K562 (cell line): ENCODE measurements at regions not wholly inside any gene's neighbourhood (a gene's known extent, or its start where the extent isn't known, plus 50 kb on each side); places are given as distances from the start of the nearest gene placed in this dataset.

ENCODE experiments used
- CBX5 ChIP-seq: IDR thresholded peaks from 2 replicates; pipeline ENCODE4 v1.6.1; 2014; ENCODE audit warnings: low read depth, borderline replicate concordance
- EZH2 ChIP-seq: IDR thresholded peaks from 2 replicates; pipeline ENCODE4 v1.6.1; 2012; ENCODE audit warnings: low read depth, mild to moderate bottlenecking, inconsistent platforms, low read length, borderline replicate concordance
- SMC3 ChIP-seq: conservative IDR thresholded peaks from 2 replicates; pipeline ENCODE4 v1.6.1; 2011; ENCODE audit warnings: low read depth, low read length, improper control_type of control experiment; ENCODE audit not compliant: insufficient read depth
- ZNF197 ChIP-seq: fragments of 200-800 bp; sonication (Bioruptor generic); IDR thresholded peaks from 2 replicates; pipeline ENCODE4 v1.6.1; 2016; ENCODE audit warnings: low read depth, missing genetic modification characterization, missing compliant biosample characterization
- TF ChIP-seq, protein P1 (sequence below): sonication (generic); formaldehyde crosslinking; IDR thresholded peaks from 2 replicates; pipeline ENCODE4 v1.8.1; 2022; ENCODE audit warnings: missing genetic modification reagents

DNA sequence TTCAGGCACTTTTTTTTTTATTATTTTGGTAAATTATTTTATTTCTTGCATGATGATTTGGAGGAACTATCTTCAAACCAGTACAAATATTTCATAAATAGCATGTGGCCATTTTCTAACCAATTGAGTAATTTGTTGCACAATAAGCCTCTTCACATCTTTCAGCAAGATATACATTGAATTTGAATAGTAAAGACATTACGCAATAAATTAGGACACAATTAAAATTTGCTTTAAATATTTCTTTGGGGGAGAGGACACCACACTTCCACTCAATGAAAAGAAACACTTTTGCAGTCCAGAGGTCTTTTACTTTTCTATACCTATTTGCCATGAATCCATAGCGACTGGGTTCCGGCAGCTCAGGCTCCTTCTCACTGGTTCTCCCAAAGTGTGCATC is 762.6 kb upstream of the GOLIM4 start:
- TF ChIP-seq, protein P1, sequence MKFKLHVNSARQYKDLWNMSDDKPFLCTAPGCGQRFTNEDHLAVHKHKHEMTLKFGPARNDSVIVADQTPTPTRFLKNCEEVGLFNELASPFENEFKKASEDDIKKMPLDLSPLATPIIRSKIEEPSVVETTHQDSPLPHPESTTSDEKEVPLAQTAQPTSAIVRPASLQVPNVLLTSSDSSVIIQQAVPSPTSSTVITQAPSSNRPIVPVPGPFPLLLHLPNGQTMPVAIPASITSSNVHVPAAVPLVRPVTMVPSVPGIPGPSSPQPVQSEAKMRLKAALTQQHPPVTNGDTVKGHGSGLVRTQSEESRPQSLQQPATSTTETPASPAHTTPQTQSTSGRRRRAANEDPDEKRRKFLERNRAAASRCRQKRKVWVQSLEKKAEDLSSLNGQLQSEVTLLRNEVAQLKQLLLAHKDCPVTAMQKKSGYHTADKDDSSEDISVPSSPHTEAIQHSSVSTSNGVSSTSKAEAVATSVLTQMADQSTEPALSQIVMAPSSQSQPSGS (CRISPR knock-in tag): no peak
- TF ChIP-seq ZNF197: no peak
- no peak for TF ChIP-seq CBX5
- no peak for TF ChIP-seq SMC3
- TF ChIP-seq EZH2: no peak
